ENCODE measurements at regions not wholly inside any gene's neighbourhood (a gene's known extent, or its start where the extent isn't known, plus 50 kb on each side); places are given as distances from the start of the nearest gene placed in this dataset.

DNA sequence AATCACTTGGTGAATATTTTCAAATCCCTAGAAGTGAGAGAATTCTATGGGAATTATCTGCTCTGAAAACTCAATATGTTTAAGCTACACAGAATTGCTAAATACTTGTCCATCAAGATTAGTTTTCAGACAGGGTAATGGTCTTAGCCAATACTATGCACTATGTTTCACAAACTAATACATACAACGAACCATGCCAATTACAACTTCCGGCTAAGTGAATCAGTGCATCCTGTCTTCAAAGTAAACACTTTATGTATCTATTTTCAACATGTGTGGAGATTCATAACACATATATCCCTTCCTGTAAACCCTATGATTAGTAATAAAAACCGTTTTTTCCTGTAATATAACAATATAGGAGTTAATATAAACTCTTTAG is 181.5 kb downstream of the POSTN start:
- TF ChIP-seq EZH2 (IDR thresholded peaks at IDR 0.05) (no peak), RAD21 (IDR thresholded peaks at IDR 0.05; ENCODE audit: low read depth) (no peak)
- TF ChIP-seq, protein P1, sequence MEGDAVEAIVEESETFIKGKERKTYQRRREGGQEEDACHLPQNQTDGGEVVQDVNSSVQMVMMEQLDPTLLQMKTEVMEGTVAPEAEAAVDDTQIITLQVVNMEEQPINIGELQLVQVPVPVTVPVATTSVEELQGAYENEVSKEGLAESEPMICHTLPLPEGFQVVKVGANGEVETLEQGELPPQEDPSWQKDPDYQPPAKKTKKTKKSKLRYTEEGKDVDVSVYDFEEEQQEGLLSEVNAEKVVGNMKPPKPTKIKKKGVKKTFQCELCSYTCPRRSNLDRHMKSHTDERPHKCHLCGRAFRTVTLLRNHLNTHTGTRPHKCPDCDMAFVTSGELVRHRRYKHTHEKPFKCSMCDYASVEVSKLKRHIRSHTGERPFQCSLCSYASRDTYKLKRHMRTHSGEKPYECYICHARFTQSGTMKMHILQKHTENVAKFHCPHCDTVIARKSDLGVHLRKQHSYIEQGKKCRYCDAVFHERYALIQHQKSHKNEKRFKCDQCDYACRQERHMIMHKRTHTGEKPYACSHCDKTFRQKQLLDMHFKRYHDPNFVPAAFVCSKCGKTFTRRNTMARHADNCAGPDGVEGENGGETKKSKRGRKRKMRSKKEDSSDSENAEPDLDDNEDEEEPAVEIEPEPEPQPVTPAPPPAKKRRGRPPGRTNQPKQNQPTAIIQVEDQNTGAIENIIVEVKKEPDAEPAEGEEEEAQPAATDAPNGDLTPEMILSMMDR (IDR thresholded peaks at IDR 0.05 in 2 of 3, conservative IDR thresholded peaks at IDR 0.05 in 1 of 3; ENCODE audit: borderline replicate concordance in 1 of 3, insufficient read depth in 1 of 3, low read depth in 2 of 3, low read length in 2 of 3), result no peak

All from HCT116 (cell line).